ENCODE measurements at regions not wholly inside any gene's neighbourhood (a gene's known extent, or its start where the extent isn't known, plus 50 kb on each side); places are given as distances from the start of the nearest gene placed in this dataset.

GRCh38 chr6:30819297-30819917, 64.9 kb upstream of the DDR1 start:
- TF ChIP-seq EP300 (IDR thresholded peaks at IDR 0.05) (no peak), CTCF (IDR thresholded peaks at IDR 0.05) (no peak), JUN (IDR thresholded peaks at IDR 0.05) (no peak), SREBF2 (IDR thresholded peaks at IDR 0.05) (no peak)

Data from A549 (cell line).